IPS DF 4.7 (cell line): ENCODE measurements at regions not wholly inside any gene's neighbourhood (a gene's known extent, or its start where the extent isn't known, plus 50 kb on each side); places are given as distances from the start of the nearest gene placed in this dataset.
A peak's percentile ranks its signal among the peaks of the same experiment; 100 is the strongest.

ENCODE experiments used
- DNase-seq: peaks from one replicate; pipeline ENCODE4 v3.0.0-alpha.2; 2013; ENCODE audit warnings: low spot score; ENCODE audit errors: extremely low read depth

- DNase-seq, result no peak
These were observed 192.5 kb upstream of the PDE3A start for GRCh38 chr12:20175704-20176388.

DNA sequence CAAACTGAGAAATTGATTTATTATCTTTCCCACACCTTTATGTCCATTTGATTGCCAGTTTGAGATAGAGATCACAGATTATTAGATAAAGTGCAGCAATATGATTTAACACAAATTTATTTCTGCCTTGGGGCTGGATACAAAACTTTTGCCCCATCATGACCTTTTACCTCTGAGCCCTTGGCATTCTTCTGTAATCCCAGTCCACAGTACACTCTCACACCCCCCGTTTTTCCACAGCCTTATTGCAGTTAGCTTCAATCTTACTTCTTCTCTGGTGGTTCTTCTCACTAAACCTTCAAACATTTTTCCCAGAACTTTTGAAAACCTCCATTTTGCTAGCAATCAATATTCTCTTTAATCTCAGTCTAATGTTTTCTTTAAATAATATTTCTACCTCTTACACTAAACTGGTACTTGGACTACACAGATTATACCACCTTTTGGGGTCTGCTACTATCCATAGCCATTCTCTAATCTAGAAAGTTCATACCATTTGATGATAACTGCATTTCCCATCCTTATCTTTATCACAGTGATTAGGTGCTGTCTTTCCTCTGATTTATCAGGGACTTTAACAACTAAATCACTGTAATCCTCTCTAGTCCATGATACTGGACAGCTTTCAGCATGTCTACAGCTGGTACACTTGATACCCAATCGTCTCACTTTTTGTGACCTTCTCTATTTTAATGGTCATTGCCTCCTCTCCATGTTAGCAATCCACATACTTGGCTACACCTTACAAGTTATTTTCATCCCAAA lies 186.7 kb upstream of the PDE3A start:
- no peak for DNase-seq

GRCh38 chr12:20183563-20183962 lies 184.8 kb upstream of the PDE3A start:
- DNase-seq, result no peak

- no peak for DNase-seq
These were observed 183.8 kb upstream of the PDE3A start for GRCh38 chr12:20184514-20184913.

DNA sequence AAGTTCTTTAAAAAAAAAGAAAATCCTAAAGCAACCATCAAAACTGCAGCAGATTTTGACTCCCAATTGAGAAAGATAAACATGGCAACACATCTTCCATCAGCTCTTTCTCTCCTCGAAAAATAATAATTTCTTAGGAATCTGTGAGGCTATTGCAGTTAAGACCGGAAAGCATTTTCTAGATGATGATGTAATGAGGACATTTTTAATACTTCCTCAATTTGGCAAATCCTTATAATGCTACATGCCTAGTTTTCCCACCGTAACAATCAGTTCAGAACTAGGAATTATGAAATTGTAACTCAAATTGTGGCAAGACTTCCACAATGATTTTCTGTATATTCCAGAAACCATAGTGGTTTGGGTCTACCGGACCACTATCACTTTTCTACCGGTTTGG lies 180.9 kb upstream of the PDE3A start:
- DNase-seq, result no peak

- DNase-seq, result no peak
These were observed 179.2 kb upstream of the PDE3A start for GRCh38 chr12:20188930-20189653.

GRCh38 chr12:20189767-20190166 lies 178.6 kb upstream of the PDE3A start:
- DNase-seq, result no peak

DNA sequence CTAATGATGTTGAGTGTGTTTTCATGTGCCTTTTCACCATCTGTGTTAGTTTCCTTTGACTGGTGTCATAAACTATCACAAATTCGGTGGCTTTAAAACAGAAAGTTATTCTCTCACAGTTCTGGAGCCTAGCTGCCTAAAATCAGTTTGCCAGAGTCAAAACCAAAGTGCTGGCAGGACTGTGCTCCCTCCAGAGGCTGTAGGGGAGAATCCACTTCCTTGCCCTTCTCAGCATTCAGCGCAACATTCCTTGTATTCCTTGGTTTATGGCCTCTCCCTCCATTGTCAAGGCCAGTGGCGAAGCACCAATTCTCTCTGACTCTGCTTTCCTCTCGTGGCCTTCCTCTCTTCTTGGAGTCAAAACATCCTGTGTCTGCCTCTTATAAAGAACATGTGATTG lies 174.2 kb upstream of the PDE3A start:
- peak; percentile 28 for DNase-seq

DNA sequence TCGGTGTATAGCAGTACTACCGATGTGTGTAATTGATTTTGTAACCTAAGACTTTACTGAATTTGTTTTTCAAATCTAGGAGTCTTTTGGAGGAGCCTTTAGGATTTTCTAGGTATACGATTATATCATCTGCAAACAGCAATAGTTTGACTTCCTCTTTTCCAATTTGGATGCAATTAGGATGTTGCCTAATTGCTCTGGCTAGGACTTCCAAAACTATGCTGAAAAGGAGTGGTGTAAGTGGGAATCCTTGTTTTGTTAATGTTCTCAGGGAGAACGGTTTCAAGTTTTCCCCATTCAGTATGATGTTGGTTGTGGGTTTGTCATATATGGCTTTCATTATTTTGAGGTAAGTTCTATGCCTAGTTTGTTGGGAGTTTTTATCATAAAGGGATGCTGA lies 171.6 kb upstream of the PDE3A start:
- no peak for DNase-seq

DNA sequence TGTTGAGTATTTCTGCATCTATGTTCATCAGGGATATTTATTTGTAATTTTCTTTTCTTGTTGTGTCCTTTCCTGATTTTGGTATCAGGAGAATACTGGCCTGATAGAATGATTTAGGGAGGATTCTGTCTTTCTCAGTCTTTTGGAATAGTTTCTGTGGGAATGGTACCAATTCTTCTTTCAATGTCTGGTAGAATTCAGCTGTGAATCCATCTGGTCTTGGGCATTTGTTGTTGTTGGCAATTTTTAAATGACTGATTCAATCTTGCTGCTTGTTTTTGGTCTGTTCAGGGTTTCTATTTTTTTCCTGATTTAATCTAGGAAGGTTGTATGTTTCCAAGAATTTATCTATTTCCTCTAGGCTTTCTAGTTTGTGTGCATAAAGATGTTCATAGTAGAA lies 170.9 kb upstream of the PDE3A start:
- no peak for DNase-seq

DNA sequence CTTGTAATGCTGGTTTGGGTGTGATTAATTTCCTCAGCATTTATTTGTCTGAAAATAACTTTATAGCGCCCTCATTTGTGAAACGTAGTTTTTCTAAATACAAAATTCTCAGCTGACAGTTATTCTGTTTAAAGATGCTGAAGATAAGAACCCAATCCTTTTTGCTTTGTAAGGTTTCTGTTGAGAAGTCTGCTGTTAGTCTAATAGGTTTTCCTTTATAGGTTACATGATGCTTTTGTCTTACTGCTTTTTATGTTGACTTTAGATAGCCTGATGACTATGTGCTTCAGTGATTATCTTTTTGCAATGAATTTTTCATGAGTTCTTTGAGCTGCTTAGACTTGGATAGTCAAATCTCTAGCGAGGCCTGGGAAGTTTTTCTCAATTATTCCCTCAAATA lies 168.6 kb upstream of the PDE3A start:
- DNase-seq, result no peak

- DNase-seq, result no peak
These were observed 166.6 kb upstream of the PDE3A start for GRCh38 chr12:20201733-20202132.

DNA sequence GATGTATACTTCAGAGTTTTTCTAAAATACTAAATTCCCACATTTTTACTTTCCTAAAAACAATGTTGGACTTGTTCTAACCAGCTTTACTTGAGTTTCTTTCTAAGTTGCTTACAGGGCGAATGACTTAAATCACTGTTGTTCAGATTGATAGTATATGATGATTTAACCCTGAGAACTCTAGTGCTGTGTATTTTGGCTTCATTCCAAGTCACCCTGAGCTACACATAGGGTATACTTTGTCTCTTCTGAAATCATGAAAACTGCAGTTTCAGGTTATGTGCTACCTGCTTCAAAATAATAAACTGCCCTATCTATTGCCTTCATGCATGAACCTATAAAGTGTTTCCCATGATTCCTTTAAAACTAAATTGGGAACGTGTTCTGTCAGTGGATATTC lies 162.5 kb upstream of the PDE3A start:
- DNase-seq, result no peak

- DNase-seq, result no peak
These were observed 161.9 kb upstream of the PDE3A start for GRCh38 chr12:20206410-20206809.

DNA sequence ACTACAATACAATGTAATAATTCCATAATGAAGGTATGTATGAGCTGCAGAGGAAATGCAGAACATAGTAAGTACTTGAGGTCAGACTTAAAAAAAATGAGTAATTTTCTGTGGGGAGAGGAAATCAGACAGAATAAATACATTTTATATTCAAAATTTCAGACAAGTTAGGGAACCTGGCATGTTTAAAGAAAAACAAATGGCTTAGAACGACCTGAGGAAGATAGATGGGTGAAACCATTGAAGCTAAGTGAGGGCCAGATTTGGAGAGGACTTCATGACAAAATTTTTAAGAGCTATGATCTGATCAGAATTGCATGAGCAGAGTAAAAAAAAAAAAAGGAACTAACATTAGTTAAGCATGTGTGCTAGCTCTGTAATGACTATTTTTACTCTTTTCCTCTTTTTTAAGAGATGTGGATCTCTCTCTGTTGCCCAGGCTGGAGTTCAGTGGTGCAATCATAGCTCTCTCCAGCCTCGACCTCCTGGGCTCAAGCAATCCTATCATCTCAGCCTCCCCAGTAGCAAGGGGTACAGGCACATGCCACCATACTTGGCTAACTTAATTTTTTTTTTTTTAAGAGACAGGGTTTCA lies 157.6 kb upstream of the PDE3A start:
- no peak for DNase-seq

- no peak for DNase-seq
These were observed 156.8 kb upstream of the PDE3A start for GRCh38 chr12:20211541-20211940.

DNA sequence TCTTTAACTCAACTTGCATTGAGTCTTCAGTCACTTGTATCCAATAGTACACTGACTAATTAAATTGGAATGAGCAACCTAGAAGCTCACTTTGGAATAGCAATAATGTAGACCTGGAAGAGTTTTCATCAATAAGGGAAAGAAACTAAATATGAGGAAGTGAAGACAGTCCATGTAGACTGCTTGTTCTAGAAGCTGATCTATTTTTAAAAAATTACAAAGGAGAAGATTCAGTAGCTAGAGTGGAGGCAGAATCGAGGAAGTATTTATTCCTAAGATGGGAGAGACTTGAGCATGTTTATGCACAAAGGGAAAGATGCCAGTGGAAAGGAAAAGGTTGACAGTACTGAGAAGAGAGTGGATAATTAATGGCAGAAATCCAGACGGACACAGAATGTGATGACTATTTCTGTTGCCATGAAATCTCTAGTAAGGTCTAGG lies 156.3 kb upstream of the PDE3A start:
- DNase-seq, result no peak

DNA sequence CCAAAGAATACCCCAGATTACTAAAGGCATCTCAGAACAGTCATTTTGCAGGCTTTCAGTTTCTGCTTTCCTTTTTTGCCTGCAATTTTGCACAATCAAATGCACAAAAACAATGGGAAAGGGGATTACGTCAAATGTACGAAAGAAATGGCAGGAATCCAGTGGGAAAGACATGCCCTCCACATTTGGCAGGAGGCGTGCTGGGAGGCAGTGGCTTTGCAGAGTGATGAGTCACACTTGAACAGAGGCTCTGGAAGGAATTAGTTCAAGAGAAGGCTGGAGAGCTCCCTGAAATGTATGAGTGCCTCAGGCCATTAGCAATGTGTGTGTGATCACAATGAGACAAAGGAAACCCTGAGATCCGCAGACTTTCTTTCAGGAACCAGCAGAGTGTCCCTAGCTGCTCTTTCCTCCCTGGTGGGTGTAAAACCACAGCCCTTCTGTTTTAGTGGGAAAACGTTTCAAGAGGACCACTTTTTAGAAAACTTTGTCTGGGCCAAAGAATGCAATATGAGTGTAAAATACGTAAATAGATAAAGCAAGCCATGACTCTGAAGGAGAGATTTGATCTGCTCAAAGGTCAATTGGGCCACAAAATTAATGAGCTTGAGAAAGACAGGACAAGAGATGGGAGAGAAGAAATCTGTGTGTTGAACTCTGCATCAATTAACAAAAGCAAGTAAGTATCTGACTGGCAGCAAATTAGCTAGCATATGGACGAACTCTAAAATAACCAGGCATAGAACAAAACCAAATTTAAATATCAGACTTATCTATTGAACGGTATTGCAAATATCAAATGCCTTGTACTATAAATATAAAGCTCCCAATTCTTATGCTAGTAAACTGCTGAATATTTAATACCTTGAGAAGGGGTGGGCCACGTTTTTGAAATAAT lies 155.4 kb upstream of the PDE3A start:
- peak; percentile 86 for DNase-seq

- no peak for DNase-seq
These were observed 154.4 kb upstream of the PDE3A start for GRCh38 chr12:20213723-20214625.

GRCh38 chr12:20220339-20220738 lies 148.0 kb upstream of the PDE3A start:
- no peak for DNase-seq
